ENCODE measurements at regions not wholly inside any gene's neighbourhood (a gene's known extent, or its start where the extent isn't known, plus 50 kb on each side); places are given as distances from the start of the nearest gene placed in this dataset.

GRCh38 chr18:2486426-2486825 lies 84.9 kb downstream of the METTL4 start:
- no peak for TF ChIP-seq EZH2 (IDR thresholded peaks at IDR 0.05; ENCODE audit: insufficient read depth, low read length)
- TF ChIP-seq CTCF (IDR thresholded peaks at IDR 0.05; ENCODE audit: insufficient read depth, low read depth, low read length) = no peak
- Mint-ChIP-seq H3K27me3 (ENCODE audit: low read depth, unreplicated experiment) (no peaks in the 10 kb centered on the region), H3K4me1 (ENCODE audit: low read depth, unreplicated experiment) (no peaks in the 10 kb centered on the region), H3K9me3 (ENCODE audit: unreplicated experiment) (no peaks in the 10 kb centered on the region), H3K27ac (ENCODE audit: unreplicated experiment) (no peak overlapping the region), H3K4me3 (ENCODE audit: unreplicated experiment) (no peak overlapping the region), H3K36me3 (ENCODE audit: low read depth, unreplicated experiment) (no peaks in the 10 kb centered on the region)
- Histone ChIP-seq H3K79me2 (ENCODE audit: insufficient read depth, low read length) (no peaks in the 10 kb centered on the region), H3K36me3 (ENCODE audit: insufficient read depth, low read length) (no peaks in the 10 kb centered on the region), H3K9ac (ENCODE audit: low read length) (no peak overlapping the region), H3K9me3 (ENCODE audit: insufficient read depth, low read depth, low read length) (no peaks in the 10 kb centered on the region), H3K27me3 (ENCODE audit: insufficient read depth, low read length) (no peaks in the 10 kb centered on the region), H3K27ac (ENCODE audit: low read depth, low read length) (no peak overlapping the region), H4K20me1 (ENCODE audit: insufficient read depth, low read length) (no peaks in the 10 kb centered on the region), H2AFZ (ENCODE audit: low read depth, low read length) (no peak overlapping the region), H3K4me1 (ENCODE audit: insufficient read depth, low read length) (no peaks in the 10 kb centered on the region), H3K4me3 (ENCODE audit: insufficient read depth, low read depth, low read length) (no peak overlapping the region), H3K4me2 (ENCODE audit: low read length) (no peak overlapping the region)
- DNase-seq (ENCODE audit: low read depth) (no peak), FAIRE-seq (no peak)

Data from astrocyte (in vitro differentiated cells and primary cell).